ENCODE measurements at regions not wholly inside any gene's neighbourhood (a gene's known extent, or its start where the extent isn't known, plus 50 kb on each side); places are given as distances from the start of the nearest gene placed in this dataset.
A peak's percentile ranks its signal among the peaks of the same experiment; 100 is the strongest.
"Not testable (repeated sequence)": the region's sequence is repeated elsewhere in the genome, so short reads cannot be mapped to it uniquely, and the experiment has no call there.

GRCh38 chr17:30731210-30732132, 93.0 kb downstream of the CRLF3 start:
- peak overlapping the region; percentile 99 for H3K27ac Mint-ChIP-seq (ENCODE audit: unreplicated experiment)
- not testable (repeated sequence) for H3K9me3 Mint-ChIP-seq (ENCODE audit: unreplicated experiment); H3K36me3 Mint-ChIP-seq (ENCODE audit: unreplicated experiment); H3K27me3 Mint-ChIP-seq (ENCODE audit: unreplicated experiment)
- peak overlapping the region; percentile 96 for H3K4me3 Mint-ChIP-seq (ENCODE audit: unreplicated experiment)
- H3K4me1 Mint-ChIP-seq (ENCODE audit: unreplicated experiment) = peaks cover 29% of the 10 kb centered on the region
- DNase-seq (ENCODE audit: extremely low spot score, unreplicated experiment) = peak; percentile 96

- H3K36me3 Mint-ChIP-seq (ENCODE audit: unreplicated experiment); H3K9me3 Mint-ChIP-seq (ENCODE audit: unreplicated experiment); H3K27me3 Mint-ChIP-seq (ENCODE audit: unreplicated experiment): not testable (repeated sequence)
- H3K27ac Mint-ChIP-seq (ENCODE audit: unreplicated experiment) = peak overlapping the region; percentile 75
- H3K4me3 Mint-ChIP-seq (ENCODE audit: unreplicated experiment) = peak overlapping the region; percentile 96
- peaks cover 29% of the 10 kb centered on the region for H3K4me1 Mint-ChIP-seq (ENCODE audit: unreplicated experiment)
- DNase-seq (ENCODE audit: extremely low spot score, unreplicated experiment) = peak; percentile 49
Observed at GRCh38 chr17:30730837-30731209, 93.7 kb downstream of the CRLF3 start.

- not testable (repeated sequence) for H3K27me3 Mint-ChIP-seq (ENCODE audit: unreplicated experiment)
- peaks cover 24% of the 10 kb centered on the region for H3K4me1 Mint-ChIP-seq (ENCODE audit: unreplicated experiment)
Observed at GRCh38 chr17:30730171-30730836, 94.2 kb downstream of the CRLF3 start.

GRCh38 chr17:30729471-30730170, 94.9 kb downstream of the CRLF3 start:
- H3K9me3 Mint-ChIP-seq (ENCODE audit: unreplicated experiment); H3K27me3 Mint-ChIP-seq (ENCODE audit: unreplicated experiment); H3K36me3 Mint-ChIP-seq (ENCODE audit: unreplicated experiment): not testable (repeated sequence)
- peak overlapping the region; percentile 48 for H3K27ac Mint-ChIP-seq (ENCODE audit: unreplicated experiment)
- H3K4me1 Mint-ChIP-seq (ENCODE audit: unreplicated experiment) = peaks cover 21% of the 10 kb centered on the region
- DNase-seq (ENCODE audit: extremely low spot score, unreplicated experiment) = peak; percentile 53
- H3K4me3 Mint-ChIP-seq (ENCODE audit: unreplicated experiment) = peak overlapping the region; percentile 96

More at GRCh38 chr17:30730171-30730836, 94.2 kb downstream of the CRLF3 start:
- peak; percentile 48 for DNase-seq (ENCODE audit: extremely low spot score, unreplicated experiment)
- H3K4me3 Mint-ChIP-seq (ENCODE audit: unreplicated experiment) = peak overlapping the region; percentile 96
- not testable (repeated sequence) for H3K36me3 Mint-ChIP-seq (ENCODE audit: unreplicated experiment); H3K9me3 Mint-ChIP-seq (ENCODE audit: unreplicated experiment)
- peak overlapping the region; percentile 75 for H3K27ac Mint-ChIP-seq (ENCODE audit: unreplicated experiment)

- not testable (repeated sequence) for H3K27ac Mint-ChIP-seq (ENCODE audit: unreplicated experiment); H3K4me3 Mint-ChIP-seq (ENCODE audit: unreplicated experiment); H3K27me3 Mint-ChIP-seq (ENCODE audit: unreplicated experiment); H3K4me1 Mint-ChIP-seq (ENCODE audit: unreplicated experiment); H3K9me3 Mint-ChIP-seq (ENCODE audit: unreplicated experiment); H3K36me3 Mint-ChIP-seq (ENCODE audit: unreplicated experiment)
- DNase-seq (ENCODE audit: extremely low spot score, unreplicated experiment) = peak; percentile 57
Observed at GRCh38 chr17:30727517-30727916, 97.0 kb downstream of the CRLF3 start.

GRCh38 chr17:30726734-30727133, 97.8 kb downstream of the CRLF3 start:
- H3K4me3 Mint-ChIP-seq (ENCODE audit: unreplicated experiment); H3K9me3 Mint-ChIP-seq (ENCODE audit: unreplicated experiment); H3K4me1 Mint-ChIP-seq (ENCODE audit: unreplicated experiment); H3K36me3 Mint-ChIP-seq (ENCODE audit: unreplicated experiment); H3K27me3 Mint-ChIP-seq (ENCODE audit: unreplicated experiment); H3K27ac Mint-ChIP-seq (ENCODE audit: unreplicated experiment): not testable (repeated sequence)
- peak; percentile 40 for DNase-seq (ENCODE audit: extremely low spot score, unreplicated experiment)

- not testable (repeated sequence) for H3K27ac Mint-ChIP-seq (ENCODE audit: unreplicated experiment); H3K36me3 Mint-ChIP-seq (ENCODE audit: unreplicated experiment); H3K27me3 Mint-ChIP-seq (ENCODE audit: unreplicated experiment); H3K9me3 Mint-ChIP-seq (ENCODE audit: unreplicated experiment); H3K4me1 Mint-ChIP-seq (ENCODE audit: unreplicated experiment); H3K4me3 Mint-ChIP-seq (ENCODE audit: unreplicated experiment)
- DNase-seq (ENCODE audit: extremely low spot score, unreplicated experiment) = peak; percentile 15
Observed at GRCh38 chr17:30726310-30726709, 98.2 kb downstream of the CRLF3 start.

GRCh38 chr17:30724034-30724650, 100.3 kb downstream of the CRLF3 start:
- not testable (repeated sequence) for H3K36me3 Mint-ChIP-seq (ENCODE audit: unreplicated experiment); H3K27me3 Mint-ChIP-seq (ENCODE audit: unreplicated experiment); H3K27ac Mint-ChIP-seq (ENCODE audit: unreplicated experiment); H3K4me1 Mint-ChIP-seq (ENCODE audit: unreplicated experiment); H3K9me3 Mint-ChIP-seq (ENCODE audit: unreplicated experiment); H3K4me3 Mint-ChIP-seq (ENCODE audit: unreplicated experiment)
- peak; percentile 49 for DNase-seq (ENCODE audit: extremely low spot score, unreplicated experiment)

GRCh38 chr17:30722114-30722780, 102.2 kb downstream of the CRLF3 start:
- H3K27ac Mint-ChIP-seq (ENCODE audit: unreplicated experiment); H3K4me3 Mint-ChIP-seq (ENCODE audit: unreplicated experiment); H3K9me3 Mint-ChIP-seq (ENCODE audit: unreplicated experiment); H3K27me3 Mint-ChIP-seq (ENCODE audit: unreplicated experiment); H3K36me3 Mint-ChIP-seq (ENCODE audit: unreplicated experiment); H3K4me1 Mint-ChIP-seq (ENCODE audit: unreplicated experiment): not testable (repeated sequence)
- DNase-seq (ENCODE audit: extremely low spot score, unreplicated experiment) = peak; percentile 75

- not testable (repeated sequence) for H3K9me3 Mint-ChIP-seq (ENCODE audit: unreplicated experiment); H3K4me1 Mint-ChIP-seq (ENCODE audit: unreplicated experiment); H3K4me3 Mint-ChIP-seq (ENCODE audit: unreplicated experiment); H3K36me3 Mint-ChIP-seq (ENCODE audit: unreplicated experiment); H3K27me3 Mint-ChIP-seq (ENCODE audit: unreplicated experiment); H3K27ac Mint-ChIP-seq (ENCODE audit: unreplicated experiment)
- DNase-seq (ENCODE audit: extremely low spot score, unreplicated experiment) = peak; percentile 70
Observed at GRCh38 chr17:30720971-30721370, 103.5 kb downstream of the CRLF3 start.

All from osteocyte (in vitro differentiated cells).